SK-N-MC (cell line): ENCODE measurements at regions not wholly inside any gene's neighbourhood (a gene's known extent, or its start where the extent isn't known, plus 50 kb on each side); places are given as distances from the start of the nearest gene placed in this dataset.

Experiments used
- DNase-seq: peaks from one replicate; pipeline ENCODE4 v3.0.0-alpha.2; 2011; ENCODE audit warnings: low read depth, low spot score
- H3K27ac ChIP-seq: fragments of 200-600 bp; sonication (generic); 2 replicates; pipeline ENCODE4 v1.5.1; 2016; ENCODE audit warnings: mixed run types
- H3K36me3 ChIP-seq: fragments of 200-600 bp; sonication (generic); 2 replicates; pipeline ENCODE4 v1.6.1; 2017; ENCODE audit warnings: antibody characterized with exemption, low read length, mixed read lengths; ENCODE audit not compliant: insufficient read depth
- H3K4me3 ChIP-seq: fragments of 200-600 bp; sonication (generic); 2 replicates; pipeline ENCODE4 v1.5.1; 2016
- H3K9ac ChIP-seq: fragments of 200-600 bp; sonication (generic); 2 replicates; pipeline ENCODE4 v1.8.0; 2017; ENCODE audit warnings: mixed run types, mixed read lengths; ENCODE audit not compliant: insufficient read length
- H3K9me3 ChIP-seq: fragments of 200-600 bp; sonication (generic); 2 replicates; pipeline ENCODE4 v1.6.1; 2017; ENCODE audit warnings: low read depth, mild to moderate bottlenecking, antibody characterized with exemption, low read length, moderate library complexity, mixed read lengths
- EZH2 ChIP-seq: fragments of 200-600 bp; sonication (generic); IDR thresholded peaks from one replicate; pipeline ENCODE4 v1.6.1; 2017; ENCODE audit warnings: antibody characterized with exemption
- FOXP2 ChIP-seq: optimal IDR thresholded peaks from 2 replicates; pipeline ENCODE3; 2011; ENCODE audit warnings: mild to moderate bottlenecking, moderate library complexity; ENCODE audit not compliant: insufficient read depth; ENCODE audit errors: extremely low read length, control extremely low read depth
- POLR2AphosphoS5 ChIP-seq: IDR thresholded peaks from 2 replicates; pipeline ENCODE4 v1.6.1; 2012; ENCODE audit warnings: mild to moderate bottlenecking, low read depth, low read length, borderline replicate concordance

DNA sequence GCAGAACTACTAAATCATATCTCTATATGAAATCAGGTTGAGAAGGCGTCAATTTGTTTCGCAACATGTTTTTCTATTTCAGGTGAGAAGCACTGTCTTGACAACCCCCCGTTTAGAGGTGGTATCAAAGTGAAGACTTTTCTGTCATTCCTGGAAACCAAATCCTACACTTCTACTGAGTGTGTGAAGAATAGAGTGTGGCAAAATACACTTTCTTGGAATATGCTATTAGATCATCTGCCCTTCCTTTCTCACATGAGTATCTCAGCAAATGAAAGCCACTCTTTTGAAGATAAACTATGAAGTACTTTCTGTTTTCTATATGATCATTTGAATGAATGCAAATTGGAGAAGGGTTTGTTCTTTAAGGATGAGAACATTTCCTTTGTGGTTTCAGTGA lies 174.0 kb upstream of the FMR1 start:
- H3K9me3 ChIP-seq, result no peaks in the 10 kb centered on the region
- TF ChIP-seq FOXP2 (no peak), POLR2AphosphoS5 (no peak), EZH2 (no peak)
- DNase-seq, result no peak
- no peak overlapping the region for H3K4me3 ChIP-seq
- no peaks in the 10 kb centered on the region for H3K36me3 ChIP-seq
- no peak overlapping the region for H3K27ac ChIP-seq
- H3K9ac ChIP-seq, result no peak overlapping the region

DNA sequence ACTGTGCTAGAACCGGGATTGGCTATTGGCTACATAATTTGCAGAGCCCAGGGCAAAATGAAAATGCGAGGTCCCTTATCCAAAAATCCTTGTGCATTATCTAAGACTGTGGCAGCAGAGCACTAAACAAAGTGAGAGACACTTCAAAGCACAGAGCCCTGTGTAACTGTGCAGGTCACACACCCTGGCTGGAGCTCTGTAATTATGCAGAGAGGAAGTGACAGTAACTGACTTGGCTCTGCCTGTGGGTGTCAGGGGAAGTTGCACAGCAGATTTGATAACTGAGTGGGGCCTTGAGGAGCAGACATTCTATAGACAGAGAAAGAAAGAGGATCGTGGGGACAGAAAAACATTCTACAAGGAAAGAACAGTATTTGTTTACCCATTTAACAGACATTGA lies 173.5 kb upstream of the FMR1 start:
- TF ChIP-seq FOXP2 (no peak), POLR2AphosphoS5 (no peak), EZH2 (no peak)
- DNase-seq, result no peak
- no peaks in the 10 kb centered on the region for H3K36me3 ChIP-seq
- no peaks in the 10 kb centered on the region for H3K9me3 ChIP-seq
- no peak overlapping the region for H3K4me3 ChIP-seq
- no peak overlapping the region for H3K9ac ChIP-seq
- H3K27ac ChIP-seq, result no peak overlapping the region

DNA sequence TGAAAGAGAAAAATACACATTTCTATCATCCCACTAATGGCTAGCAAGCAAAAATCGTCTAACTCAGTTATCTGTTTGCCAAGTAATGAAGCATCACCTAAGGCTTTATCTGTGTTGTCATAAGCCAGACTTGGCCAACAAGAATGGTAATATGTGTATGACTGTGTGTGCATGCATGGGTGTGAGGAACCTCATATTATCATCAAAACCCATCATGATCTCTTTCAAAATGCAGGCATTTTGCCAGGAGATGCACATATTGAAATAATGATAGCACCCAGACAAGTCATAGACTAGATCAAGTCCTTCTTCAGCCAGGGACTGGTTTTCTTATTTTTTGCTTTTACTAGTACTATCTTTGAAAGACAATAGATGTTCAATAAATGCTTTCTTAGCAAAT lies 172.5 kb upstream of the FMR1 start:
- Histone ChIP-seq H3K36me3 (no peaks in the 10 kb centered on the region), H3K9me3 (no peaks in the 10 kb centered on the region), H3K9ac (no peak overlapping the region), H3K4me3 (no peak overlapping the region), H3K27ac (no peak overlapping the region)
- DNase-seq, result no peak
- TF ChIP-seq FOXP2, result no peak
- TF ChIP-seq EZH2, result no peak
- no peak for TF ChIP-seq POLR2AphosphoS5

DNA sequence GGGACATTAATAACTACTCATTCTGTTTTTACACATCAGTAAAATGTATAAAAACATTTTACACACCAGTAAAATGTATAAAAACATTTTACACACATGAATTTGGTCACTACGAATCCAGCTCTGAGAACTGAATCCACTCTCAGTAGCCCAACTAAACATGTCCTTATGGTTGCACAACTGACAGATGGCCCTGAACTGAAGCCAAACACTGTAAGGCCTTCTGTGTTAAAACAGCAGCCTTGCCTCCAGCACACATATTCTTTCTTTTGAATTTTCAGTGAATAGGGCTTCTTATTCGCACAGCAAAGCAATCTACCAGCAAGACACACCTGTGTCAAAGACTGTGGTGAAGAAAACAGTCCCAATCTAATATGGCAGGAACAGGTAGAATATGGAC lies 169.9 kb upstream of the FMR1 start:
- Histone ChIP-seq H3K36me3 (no peaks in the 10 kb centered on the region), H3K9ac (no peak overlapping the region), H3K4me3 (no peak overlapping the region), H3K9me3 (no peaks in the 10 kb centered on the region), H3K27ac (no peak overlapping the region)
- no peak for DNase-seq
- TF ChIP-seq EZH2, result no peak
- TF ChIP-seq FOXP2, result no peak
- no peak for TF ChIP-seq POLR2AphosphoS5

DNA sequence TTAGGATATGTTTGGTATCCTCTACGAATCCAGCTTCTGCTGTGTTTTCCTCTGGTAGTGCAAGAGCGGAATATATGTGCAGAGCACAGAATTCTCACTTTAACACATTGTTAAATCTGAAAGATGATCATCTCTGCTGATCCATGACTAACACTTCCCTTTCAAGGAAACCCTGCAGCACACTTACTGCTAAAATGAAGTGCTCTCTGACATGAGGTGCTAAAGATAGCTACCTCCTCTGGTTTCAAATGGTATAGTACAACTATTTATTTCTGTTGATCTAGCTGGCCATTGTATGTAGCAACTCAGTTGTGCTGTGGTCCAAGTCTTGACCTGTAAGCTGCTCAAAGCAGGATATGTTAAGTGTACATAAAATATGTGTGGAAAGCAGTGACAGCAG lies 162.4 kb upstream of the FMR1 start:
- H3K4me3 ChIP-seq, result no peak overlapping the region
- no peak overlapping the region for H3K27ac ChIP-seq
- TF ChIP-seq EZH2, result no peak
- no peak for TF ChIP-seq POLR2AphosphoS5
- TF ChIP-seq FOXP2, result no peak
- no peak overlapping the region for H3K9ac ChIP-seq
- no peaks in the 10 kb centered on the region for H3K9me3 ChIP-seq
- no peaks in the 10 kb centered on the region for H3K36me3 ChIP-seq
- DNase-seq, result no peak

DNA sequence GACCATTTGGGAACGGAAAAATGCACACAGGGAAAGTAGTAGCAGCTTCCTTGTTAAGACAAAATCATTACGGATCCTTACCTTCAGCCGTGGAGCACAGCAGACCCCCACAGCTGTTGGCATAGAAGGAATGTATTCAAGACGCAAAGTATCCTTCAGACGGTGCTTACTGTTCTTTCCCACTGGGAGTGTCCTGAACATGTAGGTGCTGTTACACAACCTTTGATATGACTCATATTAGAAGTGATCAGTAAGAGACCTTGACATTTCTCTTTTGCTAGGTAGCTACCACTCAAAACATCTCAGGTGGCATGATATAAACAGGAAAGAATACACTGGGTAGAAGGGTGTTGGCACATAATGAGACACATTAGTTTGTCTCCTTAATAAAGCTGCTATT lies 154.0 kb upstream of the FMR1 start:
- Histone ChIP-seq H3K9me3 (no peaks in the 10 kb centered on the region), H3K27ac (no peak overlapping the region), H3K9ac (no peak overlapping the region), H3K4me3 (no peak overlapping the region), H3K36me3 (no peaks in the 10 kb centered on the region)
- DNase-seq, result no peak
- TF ChIP-seq POLR2AphosphoS5, result no peak
- TF ChIP-seq EZH2, result no peak
- TF ChIP-seq FOXP2, result no peak

DNA sequence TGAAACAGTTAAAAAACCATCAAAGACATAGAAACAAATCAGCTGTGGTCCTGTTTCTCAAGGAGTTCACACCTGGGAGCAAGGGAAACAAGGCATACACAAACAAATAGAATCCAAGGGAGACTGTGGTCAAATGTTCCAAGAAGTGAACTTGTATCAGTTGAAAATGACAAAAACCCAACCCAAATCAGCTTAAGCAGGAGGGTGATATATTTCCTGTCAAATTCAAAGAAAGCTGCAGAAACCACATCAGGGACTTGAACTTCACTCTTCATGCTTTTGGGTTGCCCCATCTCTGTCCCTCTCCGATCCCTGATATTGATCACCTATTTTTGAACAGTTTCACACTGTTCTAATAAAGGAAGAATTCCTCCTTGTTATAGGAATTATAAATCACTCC lies 148.6 kb upstream of the FMR1 start:
- no peak overlapping the region for H3K27ac ChIP-seq
- DNase-seq, result no peak
- H3K9ac ChIP-seq, result no peak overlapping the region
- no peaks in the 10 kb centered on the region for H3K36me3 ChIP-seq
- no peak overlapping the region for H3K4me3 ChIP-seq
- no peaks in the 10 kb centered on the region for H3K9me3 ChIP-seq
- no peak for TF ChIP-seq EZH2
- TF ChIP-seq POLR2AphosphoS5, result no peak
- TF ChIP-seq FOXP2, result no peak

DNA sequence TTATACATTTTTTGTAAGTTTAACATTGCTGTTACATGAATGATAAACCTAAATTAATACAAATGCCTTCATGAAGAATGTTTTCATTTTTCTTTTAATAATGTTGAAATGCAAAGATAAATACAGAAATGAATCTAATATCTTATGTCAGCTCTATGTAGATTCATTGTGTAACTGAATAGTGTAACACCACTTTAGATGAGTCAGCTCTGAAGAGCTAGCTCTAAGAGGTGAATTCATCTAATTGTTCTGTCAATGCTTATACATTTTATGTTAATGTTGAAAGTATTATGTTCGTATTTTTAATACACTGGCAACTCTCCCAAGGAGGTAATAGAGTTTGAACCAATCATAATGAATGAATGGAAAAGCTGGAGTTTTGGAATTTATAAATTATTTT lies 146.9 kb upstream of the FMR1 start:
- Histone ChIP-seq H3K27ac (no peak overlapping the region), H3K4me3 (no peak overlapping the region)
- TF ChIP-seq FOXP2, result no peak
- no peak for TF ChIP-seq POLR2AphosphoS5
- TF ChIP-seq EZH2, result no peak

DNA sequence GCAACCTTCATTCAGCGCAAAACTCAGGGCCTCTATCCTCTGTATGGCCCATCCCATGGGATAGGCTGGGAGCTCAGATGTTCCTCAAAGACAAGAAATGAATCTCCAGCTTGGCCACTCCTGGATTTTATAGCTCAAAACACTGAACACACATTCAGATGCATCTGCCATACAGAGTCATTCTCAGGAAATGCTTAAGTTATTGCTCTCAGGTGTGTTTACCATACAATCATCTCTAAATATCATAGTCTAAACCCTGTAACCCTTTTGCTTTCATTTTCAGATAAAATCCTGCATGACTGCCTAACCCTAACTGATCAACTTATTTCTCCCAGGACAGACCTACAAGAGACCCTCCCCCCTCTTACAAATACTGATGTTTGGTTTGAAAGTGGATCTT lies 140.9 kb upstream of the FMR1 start:
- TF ChIP-seq FOXP2 (no peak), EZH2 (no peak), POLR2AphosphoS5 (no peak)
- H3K4me3 ChIP-seq, result no peak overlapping the region
- no peaks in the 10 kb centered on the region for H3K36me3 ChIP-seq
- no peak for DNase-seq
- no peaks in the 10 kb centered on the region for H3K9me3 ChIP-seq
- H3K9ac ChIP-seq, result no peak overlapping the region
- H3K27ac ChIP-seq, result no peak overlapping the region

More for the DNA sequence above, 146.9 kb upstream of the FMR1 start:
- Histone ChIP-seq H3K9me3 (no peaks in the 10 kb centered on the region), H3K36me3 (no peaks in the 10 kb centered on the region), H3K9ac (no peak overlapping the region)
- DNase-seq, result no peak
